SIG-M5 (cell line): ENCODE measurements at regions not wholly inside any gene's neighbourhood (a gene's known extent, or its start where the extent isn't known, plus 50 kb on each side); places are given as distances from the start of the nearest gene placed in this dataset.
"Not testable (repeated sequence)": the region's sequence is repeated elsewhere in the genome, so short reads cannot be mapped to it uniquely, and the experiment has no call there.

Experiments
- DNase-seq: peaks from one replicate; lab custom pipeline; 2025; lab: John Stamatoyannopoulos, UW

GRCh38 chr17:83159204-83160049, 80.0 kb downstream of the METRNL start:
- DNase-seq: no peak

GRCh38 chr17:83160443-83161297, 81.3 kb downstream of the METRNL start:
- DNase-seq: no peak

DNA sequence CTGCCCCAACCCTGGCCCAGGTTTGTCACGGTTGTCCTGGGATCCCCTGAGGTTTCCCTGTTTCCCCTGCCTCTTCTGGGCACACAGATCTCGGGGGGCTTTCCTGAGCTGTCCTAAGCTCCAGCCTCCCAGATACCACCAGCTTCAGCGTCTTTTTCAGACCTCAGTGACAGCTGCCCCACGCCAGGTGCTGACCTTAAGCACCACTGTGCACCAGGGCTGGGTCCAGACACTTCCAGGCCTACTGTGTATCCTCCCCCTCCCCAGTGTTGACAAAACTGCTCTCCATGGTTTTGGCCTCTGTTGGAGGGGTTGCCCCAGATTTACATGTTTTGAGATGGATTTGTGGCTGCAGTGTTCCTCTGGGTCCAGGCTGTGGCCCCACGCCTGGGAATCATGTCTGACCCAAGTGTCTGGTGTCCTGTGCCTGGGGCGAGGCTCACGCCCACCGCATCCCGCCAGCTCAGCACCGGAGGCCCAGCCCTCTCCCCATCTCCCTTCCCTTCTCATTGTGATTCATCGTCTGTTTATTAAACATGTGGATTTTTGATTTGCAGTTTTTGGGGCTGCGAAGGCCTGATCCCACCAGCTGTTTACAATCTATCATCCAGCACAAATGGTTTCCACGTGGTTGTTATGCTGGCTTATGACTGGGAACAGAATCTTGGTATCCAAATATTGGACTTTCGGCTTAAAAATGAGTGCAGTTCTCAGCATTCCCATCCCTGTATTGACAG, 82.1 kb downstream of the METRNL start:
- DNase-seq: no peak

GRCh38 chr17:83162035-83162745, 82.8 kb downstream of the METRNL start:
- DNase-seq: no peak

DNA sequence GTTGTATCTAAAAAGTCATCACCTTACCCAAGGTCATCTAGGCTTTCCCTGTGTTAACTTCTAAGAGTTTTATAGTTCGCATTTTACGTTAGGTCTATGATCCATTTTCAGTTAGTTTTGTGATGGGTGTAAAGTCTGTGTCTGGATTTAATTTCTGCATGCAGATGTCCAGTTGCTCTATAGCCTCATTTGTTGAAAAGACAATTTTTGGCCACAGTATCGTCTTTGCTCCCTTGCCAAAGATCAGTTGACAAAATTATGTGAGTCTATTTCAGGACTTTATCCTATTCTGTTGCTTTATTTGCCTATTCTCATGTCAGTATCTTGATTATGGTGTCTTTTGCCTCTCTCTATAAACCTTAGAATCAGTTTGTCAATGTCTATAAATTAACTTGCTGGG, 85.1 kb downstream of the METRNL start:
- no peak for DNase-seq

DNA sequence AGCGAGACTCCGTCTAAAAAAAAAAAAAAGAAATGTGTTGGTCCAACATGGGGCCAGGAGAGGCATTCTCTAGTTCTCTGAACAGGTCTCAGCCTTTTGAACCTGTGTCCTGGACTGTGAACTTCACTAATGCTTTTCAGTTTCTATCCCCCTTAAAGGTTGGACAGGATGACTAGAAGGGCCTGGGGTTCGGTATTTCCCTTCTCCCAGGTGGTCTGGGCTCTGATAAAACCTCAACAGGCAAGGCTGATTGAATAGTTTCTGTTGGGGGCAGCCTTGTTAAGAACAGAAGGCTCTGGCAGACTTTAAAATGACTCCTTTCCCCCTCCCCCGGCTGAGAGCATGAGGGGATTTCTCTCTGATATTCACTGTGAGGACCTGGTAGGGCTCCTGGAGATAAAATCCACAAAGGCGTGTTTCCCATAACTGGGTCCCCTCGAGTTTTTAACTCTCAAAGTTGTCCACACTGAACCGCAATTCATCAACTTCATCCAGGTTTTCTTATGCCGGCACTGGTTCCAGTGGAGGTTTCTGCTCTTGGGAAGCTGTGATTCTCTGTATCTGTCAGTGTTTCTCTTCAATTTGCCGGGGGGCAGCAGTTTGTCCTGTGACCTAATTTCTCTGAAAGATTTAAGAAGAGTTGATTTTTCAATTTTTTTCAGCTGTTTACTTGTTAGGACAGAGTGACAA, 91.3 kb downstream of the METRNL start:
- no peak for DNase-seq

- DNase-seq: no peak
Observed at GRCh38 chr17:83171661-83172060, 92.3 kb downstream of the METRNL start.

DNA sequence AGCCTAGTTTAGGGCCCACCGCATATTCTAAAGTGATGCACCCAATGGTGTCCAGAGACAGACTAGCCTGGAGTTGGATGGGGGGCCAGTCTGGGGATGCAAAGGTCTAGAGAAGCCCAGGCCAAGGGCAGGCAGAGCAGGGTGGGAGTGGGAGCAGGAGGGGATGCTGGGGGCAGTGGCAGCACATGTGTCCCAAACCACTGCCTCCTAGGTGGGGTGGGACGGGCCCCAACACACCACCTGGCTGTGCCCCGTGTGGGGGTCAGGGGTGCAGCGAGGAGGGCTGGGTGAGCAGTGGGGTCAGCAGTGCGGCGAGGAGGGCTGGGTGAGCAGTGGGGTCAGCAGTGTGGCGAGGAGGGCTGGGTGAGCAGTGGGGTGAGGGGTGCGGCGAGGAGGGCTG, 92.7 kb downstream of the METRNL start:
- DNase-seq: not testable (repeated sequence)

DNA sequence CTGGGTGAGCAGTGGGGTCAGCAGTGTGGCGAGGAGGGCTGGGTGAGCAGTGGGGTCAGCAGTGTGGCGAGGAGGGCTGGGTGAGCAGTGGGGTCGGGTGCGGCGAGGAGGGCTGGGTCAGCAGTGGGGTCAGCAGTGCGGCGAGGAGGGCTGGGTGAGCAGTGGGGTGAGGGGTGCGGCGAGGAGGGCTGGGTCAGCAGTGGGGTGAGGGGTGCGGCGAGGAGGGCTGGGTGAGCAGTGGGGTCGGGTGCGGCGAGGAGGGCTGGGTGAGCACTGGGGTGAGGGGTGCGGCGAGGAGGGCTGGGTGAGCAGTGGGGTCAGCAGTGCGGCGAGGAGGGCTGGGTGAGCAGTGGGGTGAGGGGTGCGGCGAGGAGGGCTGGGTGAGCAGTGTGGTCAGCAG, 93.2 kb downstream of the METRNL start:
- not testable (repeated sequence) for DNase-seq

DNA sequence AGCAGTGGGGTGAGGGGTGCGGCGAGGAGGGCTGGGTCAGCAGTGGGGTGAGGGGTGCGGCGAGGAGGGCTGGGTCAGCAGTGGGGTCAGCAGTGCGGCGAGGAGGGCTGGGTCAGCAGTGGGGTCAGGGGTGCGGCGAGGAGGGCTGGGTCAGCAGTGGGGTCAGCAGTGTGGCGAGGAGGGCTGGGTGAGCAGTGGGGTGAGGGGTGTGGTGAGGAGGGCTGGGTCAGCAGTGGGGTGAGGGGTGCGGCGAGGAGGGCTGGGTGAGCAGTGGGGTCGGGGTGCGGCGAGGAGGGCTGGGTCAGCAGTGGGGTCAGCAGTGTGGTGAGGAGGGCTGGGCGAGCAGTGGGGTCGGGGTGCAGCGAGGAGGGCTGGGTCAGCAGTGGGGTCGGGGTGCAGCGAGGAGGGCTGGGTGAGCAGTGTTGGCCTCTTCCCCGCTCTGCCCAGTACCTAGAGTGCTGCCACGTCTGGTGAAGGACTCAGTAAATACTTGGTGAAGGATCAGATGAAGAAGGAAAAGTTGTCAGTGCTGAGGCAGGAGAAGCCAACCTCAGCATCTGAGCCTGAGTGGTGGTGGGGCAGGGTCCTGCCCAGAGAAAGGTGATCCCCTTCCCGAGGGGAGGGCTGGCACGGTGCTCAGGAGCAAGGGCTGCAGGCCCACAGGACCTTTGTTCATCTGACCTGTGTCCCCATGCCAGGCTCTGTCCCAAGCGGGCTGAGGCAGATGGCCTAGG, 93.9 kb downstream of the METRNL start:
- not testable (repeated sequence) for DNase-seq

DNA sequence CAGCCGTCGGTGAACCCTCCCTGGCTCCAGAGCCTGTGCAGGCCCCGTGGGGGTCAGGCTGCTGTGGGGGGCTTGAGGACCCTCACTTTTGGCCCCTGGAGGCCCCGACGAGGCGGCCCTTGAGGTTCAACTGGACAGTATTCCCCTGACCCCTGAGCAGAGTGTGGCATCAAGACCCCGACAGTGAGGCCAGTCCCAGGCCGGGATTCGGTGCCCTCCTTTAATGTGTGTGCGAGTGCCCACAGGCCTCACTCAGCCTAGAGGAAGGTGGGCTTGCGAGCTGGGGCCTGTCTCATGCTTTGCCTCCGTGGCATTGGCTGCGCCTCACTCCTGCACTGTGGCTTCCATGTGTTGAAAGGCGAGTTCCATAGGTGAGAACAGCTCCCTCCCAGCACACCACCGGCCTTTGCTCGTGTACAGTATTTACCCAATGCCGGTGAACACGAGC, 94.5 kb downstream of the METRNL start:
- no peak for DNase-seq

DNA sequence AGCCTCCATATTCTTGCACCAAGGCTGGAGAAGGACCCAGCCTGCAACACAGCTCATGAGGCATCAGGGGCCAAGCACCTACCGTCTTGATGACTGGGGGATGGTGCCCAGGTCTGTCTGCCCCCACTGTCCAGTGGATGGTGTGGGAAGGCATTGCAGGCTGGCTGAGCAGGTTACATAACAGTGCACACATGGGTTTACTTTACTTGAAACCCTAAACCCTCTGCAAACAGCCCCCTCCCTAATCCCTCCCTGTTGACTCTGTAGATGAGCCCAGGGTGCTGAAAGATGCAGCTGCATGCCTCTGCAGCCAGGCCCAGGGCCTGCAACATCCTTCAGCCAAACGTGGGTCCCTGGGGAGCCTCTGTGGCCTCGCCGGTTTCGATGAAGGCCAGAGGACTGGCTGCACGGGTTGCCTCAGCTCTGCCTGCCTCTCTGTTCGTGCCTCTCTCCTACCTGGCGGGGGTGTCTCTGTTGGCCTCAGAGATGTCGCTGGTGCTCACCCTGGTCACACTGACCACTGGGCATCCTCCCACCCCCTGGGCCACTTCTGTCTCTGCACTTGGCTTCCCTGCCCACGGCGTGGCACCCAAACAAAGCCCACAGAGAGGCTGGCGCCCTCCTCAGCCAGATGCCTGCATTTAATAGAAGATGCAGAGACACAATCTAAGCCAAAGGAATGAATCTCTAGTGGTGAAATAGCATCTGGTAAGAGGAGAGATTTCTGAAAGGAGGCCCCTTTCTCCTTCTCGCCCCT, 95.1 kb downstream of the METRNL start:
- DNase-seq: no peak

GRCh38 chr17:83175119-83175821, 95.9 kb downstream of the METRNL start:
- DNase-seq: no peak

- DNase-seq: no peak
Observed at GRCh38 chr17:83175822-83176622, 96.6 kb downstream of the METRNL start.

- no peak for DNase-seq
Observed at GRCh38 chr17:83176623-83177583, 97.5 kb downstream of the METRNL start.

GRCh38 chr17:83177611-83178532, 98.5 kb downstream of the METRNL start:
- DNase-seq: no peak
